Lower lobe of right lung (tissue), 2 donors: ENCODE measurements at regions not wholly inside any gene's neighbourhood (a gene's known extent, or its start where the extent isn't known, plus 50 kb on each side); places are given as distances from the start of the nearest gene placed in this dataset.

Source experiments
- ATAC-seq, 2 donors: fragments of 200-7000 bp; cut with Tn5 transposase; one replicate each; pipeline ENCODE4 v1.9.1; 2020 to 2022; ENCODE audit warnings: mild to moderate bottlenecking in 2 of 2, moderate library complexity in 2 of 2
- DNase-seq: peaks from one replicate; pipeline ENCODE4 v3.0.0-alpha.2; 2020
- H3K27ac ChIP-seq: fragments of 200-600 bp; one replicate; pipeline ENCODE4 v1.8.0; 2022
- H3K27me3 ChIP-seq: fragments of 200-600 bp; one replicate; pipeline ENCODE4 v1.8.0; 2022; ENCODE audit warnings: low read depth
- H3K36me3 ChIP-seq: fragments of 200-600 bp; one replicate; pipeline ENCODE4 v1.8.0; 2022; ENCODE audit warnings: mild to moderate bottlenecking
- H3K4me1 ChIP-seq: fragments of 200-600 bp; one replicate; pipeline ENCODE4 v1.8.0; 2022
- H3K4me3 ChIP-seq: fragments of 200-600 bp; one replicate; pipeline ENCODE4 v1.8.0; 2022; ENCODE audit warnings: mild to moderate bottlenecking
- H3K9me3 ChIP-seq: fragments of 200-600 bp; one replicate; pipeline ENCODE4 v1.8.0; 2022
- CTCF ChIP-seq: fragments of 200-600 bp; IDR thresholded peaks from one replicate; pipeline ENCODE4 v1.8.0; 2022; ENCODE audit warnings: antibody characterized with exemption, mild to moderate bottlenecking
- intact Hi-C: fragments of 100-400 bp; cut with DNase I; formaldehyde crosslinking; loops from one replicate; pipeline ENCODE4 v1.11.0; 2022
- donor health status: DM: no; HTN: yes; CAD: no; lungs with severe emphysema.

GRCh38 chr7:132638000-132638399 is 61.7 kb upstream of the PLXNA4 start:
- no peaks in the 10 kb centered on the region for H3K9me3 ChIP-seq
- H3K36me3 ChIP-seq: no peaks in the 10 kb centered on the region
- no peaks in the 10 kb centered on the region for H3K27me3 ChIP-seq
- no peaks in the 10 kb centered on the region for H3K4me1 ChIP-seq
- TF ChIP-seq CTCF: no peak
- intact Hi-C loops: no loop called here
- H3K4me3 ChIP-seq: no peak overlapping the region
- H3K27ac ChIP-seq: no peak overlapping the region
- no peak for DNase-seq
- no peak for ATAC-seq

- no peak overlapping the region for H3K27ac ChIP-seq
- H3K36me3 ChIP-seq: no peaks in the 10 kb centered on the region
- no peaks in the 10 kb centered on the region for H3K9me3 ChIP-seq
- no peaks in the 10 kb centered on the region for H3K27me3 ChIP-seq
- H3K4me3 ChIP-seq: no peak overlapping the region
- H3K4me1 ChIP-seq: no peaks in the 10 kb centered on the region
- no peak for DNase-seq
- ATAC-seq: no peak
- TF ChIP-seq CTCF: no peak
- intact Hi-C loops: no loop called here
These were observed 60.3 kb upstream of the PLXNA4 start for GRCh38 chr7:132636581-132636980.

- Histone ChIP-seq H3K9me3 (no peaks in the 10 kb centered on the region), H3K27me3 (no peaks in the 10 kb centered on the region), H3K36me3 (no peaks in the 10 kb centered on the region), H3K4me3 (no peak overlapping the region), H3K27ac (no peak overlapping the region), H3K4me1 (no peaks in the 10 kb centered on the region)
- TF ChIP-seq CTCF: no peak
- DNase-seq (no peak), ATAC-seq (no peak)
- intact Hi-C loops: no loop called here
These were observed 58.9 kb upstream of the PLXNA4 start for GRCh38 chr7:132635127-132635526.

- no peaks in the 10 kb centered on the region for H3K36me3 ChIP-seq
These were observed 54.6 kb upstream of the PLXNA4 start for GRCh38 chr7:132630834-132631233.

More at GRCh38 chr7:132630834-132631233, 54.6 kb upstream of the PLXNA4 start:
- DNase-seq: no peak
- H3K4me1 ChIP-seq: no peaks in the 10 kb centered on the region
- no peak for TF ChIP-seq CTCF
- H3K27ac ChIP-seq: no peak overlapping the region
- intact Hi-C loops: no loop called here
- no peaks in the 10 kb centered on the region for H3K9me3 ChIP-seq
- ATAC-seq: no peak
- no peaks in the 10 kb centered on the region for H3K27me3 ChIP-seq
- H3K4me3 ChIP-seq: no peak overlapping the region
